GM18498 (cell line): ENCODE measurements at regions not wholly inside any gene's neighbourhood (a gene's known extent, or its start where the extent isn't known, plus 50 kb on each side); places are given as distances from the start of the nearest gene placed in this dataset.
"Not testable (repeated sequence)": the region's sequence is repeated elsewhere in the genome, so short reads cannot be mapped to it uniquely, and the experiment has no call there.

Source experiments
- ATAC-seq: cut with Tn5 transposase; IDR thresholded peaks from one replicate; pipeline ENCODE4 v1.9.1; 2021; ENCODE audit warnings: mild to moderate bottlenecking, moderate library complexity; ENCODE audit not compliant: unreplicated experiment

- ATAC-seq = no peak
Observed at GRCh38 chr7:68977385-68978055, 620.8 kb upstream of the AUTS2 start.

- no peak for ATAC-seq
Observed at GRCh38 chr7:68978710-68979109, 619.6 kb upstream of the AUTS2 start.

GRCh38 chr7:68980011-68980410, 618.3 kb upstream of the AUTS2 start:
- ATAC-seq = no peak

GRCh38 chr7:68980432-68980831, 617.8 kb upstream of the AUTS2 start:
- ATAC-seq = not testable (repeated sequence)

GRCh38 chr7:68984306-68984705, 614.0 kb upstream of the AUTS2 start:
- no peak for ATAC-seq

- no peak for ATAC-seq
Observed at GRCh38 chr7:68994841-68995240, 603.4 kb upstream of the AUTS2 start.

GRCh38 chr7:68998136-68998535, 600.1 kb upstream of the AUTS2 start:
- no peak for ATAC-seq

GRCh38 chr7:69002416-69002815, 595.9 kb upstream of the AUTS2 start:
- ATAC-seq = no peak

- no peak for ATAC-seq
Observed at GRCh38 chr7:69012149-69012548, 586.1 kb upstream of the AUTS2 start.

- no peak for ATAC-seq
Observed at GRCh38 chr7:69017208-69017607, 581.1 kb upstream of the AUTS2 start.

- no peak for ATAC-seq
Observed at GRCh38 chr7:69018200-69018599, 580.1 kb upstream of the AUTS2 start.

- ATAC-seq = no peak
Observed at GRCh38 chr7:69019437-69019836, 578.8 kb upstream of the AUTS2 start.

- ATAC-seq = no peak
Observed at GRCh38 chr7:69020536-69020935, 577.7 kb upstream of the AUTS2 start.

GRCh38 chr7:69025249-69025648, 573.0 kb upstream of the AUTS2 start:
- no peak for ATAC-seq

GRCh38 chr7:69032848-69033247, 565.4 kb upstream of the AUTS2 start:
- no peak for ATAC-seq

- ATAC-seq = no peak
Observed at GRCh38 chr7:69035826-69036225, 562.4 kb upstream of the AUTS2 start.

GRCh38 chr7:69036301-69036700, 562.0 kb upstream of the AUTS2 start:
- no peak for ATAC-seq

- no peak for ATAC-seq
Observed at GRCh38 chr7:69038915-69039314, 559.4 kb upstream of the AUTS2 start.

- ATAC-seq = no peak
Observed at GRCh38 chr7:69042138-69042537, 556.1 kb upstream of the AUTS2 start.

GRCh38 chr7:69047151-69047754, 551.0 kb upstream of the AUTS2 start:
- no peak for ATAC-seq

- no peak for ATAC-seq
Observed at GRCh38 chr7:69049326-69049725, 548.9 kb upstream of the AUTS2 start.

GRCh38 chr7:69052447-69052846, 545.8 kb upstream of the AUTS2 start:
- ATAC-seq = no peak

GRCh38 chr7:69060516-69060915, 537.8 kb upstream of the AUTS2 start:
- ATAC-seq = no peak
